ENCODE measurements at regions not wholly inside any gene's neighbourhood (a gene's known extent, or its start where the extent isn't known, plus 50 kb on each side); places are given as distances from the start of the nearest gene placed in this dataset.

DNA sequence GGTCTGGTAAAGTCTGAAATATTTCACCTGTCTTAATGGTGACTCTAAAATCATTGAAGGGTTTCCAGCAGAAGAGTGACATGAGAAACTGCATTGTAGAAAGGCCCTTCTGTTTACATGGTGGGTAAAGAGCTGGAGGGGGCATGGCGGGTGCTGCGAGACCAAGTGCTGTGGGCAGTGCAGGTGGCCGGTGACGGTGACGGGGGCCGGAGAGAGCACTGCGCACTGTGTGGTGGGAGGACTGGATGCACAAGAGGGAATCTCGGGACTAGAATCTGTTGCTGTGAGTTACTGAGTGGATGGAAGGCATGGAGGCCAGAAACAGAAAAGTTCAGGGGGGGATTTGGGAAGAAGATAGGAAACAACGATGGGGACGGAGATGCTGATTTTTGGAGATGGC, 218.7 kb downstream of the USP6NL start:
- Histone ChIP-seq H3K79me1 (ENCODE audit: insufficient read depth, low read depth, low read length, poor library complexity, severe bottlenecking) (no peaks in the 10 kb centered on the region), H4K8ac (replicated peaks; ENCODE audit: insufficient read length, low read depth, low read length) (no peak overlapping the region), H2AFZ (ENCODE audit: low read length) (no peak overlapping the region), H4K5ac (ENCODE audit: insufficient read length, low read depth, low read length) (no peak overlapping the region), H4K91ac (ENCODE audit: insufficient read length, low read depth, low read length) (no peak overlapping the region), H3K9me3 (ENCODE audit: control insufficient read depth, low read depth, low read length) (no peaks in the 10 kb centered on the region), H2BK20ac (ENCODE audit: low read depth, low read length, poor library complexity, severe bottlenecking) (no peak overlapping the region), H3K79me2 (ENCODE audit: insufficient read depth, low read length) (no peaks in the 10 kb centered on the region), H3K27me3 (ENCODE audit: insufficient read depth, low read length) (no peaks in the 10 kb centered on the region), H3K23me2 (ENCODE audit: insufficient read length, low read depth, low read length, poor library complexity, severe bottlenecking) (no peaks in the 10 kb centered on the region), H3K18ac (ENCODE audit: insufficient read length, low read depth, low read length) (no peak overlapping the region), H3K23ac (ENCODE audit: insufficient read length, low read depth, low read length) (no peak overlapping the region), H2BK12ac (ENCODE audit: insufficient read length, low read depth, low read length) (no peak overlapping the region), H2AK5ac (ENCODE audit: insufficient read length, low read length) (no peak overlapping the region), H4K20me1 (ENCODE audit: control insufficient read depth, insufficient read depth, insufficient read length) (no peaks in the 10 kb centered on the region), H2BK15ac (ENCODE audit: low read depth, low read length) (no peak overlapping the region), H3K4me1 (ENCODE audit: insufficient read depth, low read length) (no peaks in the 10 kb centered on the region), H3K4me2 (ENCODE audit: insufficient read depth, insufficient read length, low read length) (no peak overlapping the region), H3T11ph (ENCODE audit: low read length) (no peak overlapping the region), H3K14ac (ENCODE audit: insufficient read depth, low read length) (no peak overlapping the region), H3K56ac (ENCODE audit: insufficient read length, low read depth, low read length) (no peak overlapping the region), H3K4ac (ENCODE audit: low read depth, low read length) (no peak overlapping the region), H2BK120ac (ENCODE audit: low read depth, low read length, poor library complexity, severe bottlenecking) (no peak overlapping the region), H3K9ac (ENCODE audit: extremely low read depth, insufficient read length, low read length) (no peak overlapping the region), H2BK5ac (ENCODE audit: insufficient read length, low read length) (no peak overlapping the region), H3K27ac (ENCODE audit: insufficient read length, low read depth, low read length) (no peak overlapping the region)
- Mint-ChIP-seq H3K9me3 (no peaks in the 10 kb centered on the region), H3K27me3 (ENCODE audit: low read depth) (peaks cover 7% of the 10 kb centered on the region), H3K4me1 (no peaks in the 10 kb centered on the region), H3K36me3 (ENCODE audit: insufficient read depth in 1 of 3, low read depth in 3 of 3) (no peaks in the 10 kb centered on the region), H3K27ac (peak overlapping the region in 2 of 3 experiments; percentile 16 to 45; a peak in 1 of 7 replicates), H3K4me3 (no peak overlapping the region)
- no CpG with 5 or more reads among the region's 10 CpGs for WGBS (ENCODE audit: extremely low coverage, insufficient read length, low lambda C conversion rate)
- DNase-seq: no peak
- TF ChIP-seq, protein P1, sequence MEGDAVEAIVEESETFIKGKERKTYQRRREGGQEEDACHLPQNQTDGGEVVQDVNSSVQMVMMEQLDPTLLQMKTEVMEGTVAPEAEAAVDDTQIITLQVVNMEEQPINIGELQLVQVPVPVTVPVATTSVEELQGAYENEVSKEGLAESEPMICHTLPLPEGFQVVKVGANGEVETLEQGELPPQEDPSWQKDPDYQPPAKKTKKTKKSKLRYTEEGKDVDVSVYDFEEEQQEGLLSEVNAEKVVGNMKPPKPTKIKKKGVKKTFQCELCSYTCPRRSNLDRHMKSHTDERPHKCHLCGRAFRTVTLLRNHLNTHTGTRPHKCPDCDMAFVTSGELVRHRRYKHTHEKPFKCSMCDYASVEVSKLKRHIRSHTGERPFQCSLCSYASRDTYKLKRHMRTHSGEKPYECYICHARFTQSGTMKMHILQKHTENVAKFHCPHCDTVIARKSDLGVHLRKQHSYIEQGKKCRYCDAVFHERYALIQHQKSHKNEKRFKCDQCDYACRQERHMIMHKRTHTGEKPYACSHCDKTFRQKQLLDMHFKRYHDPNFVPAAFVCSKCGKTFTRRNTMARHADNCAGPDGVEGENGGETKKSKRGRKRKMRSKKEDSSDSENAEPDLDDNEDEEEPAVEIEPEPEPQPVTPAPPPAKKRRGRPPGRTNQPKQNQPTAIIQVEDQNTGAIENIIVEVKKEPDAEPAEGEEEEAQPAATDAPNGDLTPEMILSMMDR (conservative IDR thresholded peaks at IDR 0.05): no peak

Data from H9 (cell line).